ENCODE measurements at regions not wholly inside any gene's neighbourhood (a gene's known extent, or its start where the extent isn't known, plus 50 kb on each side); places are given as distances from the start of the nearest gene placed in this dataset.

- TF ChIP-seq CTCF (IDR thresholded peaks at IDR 0.05) (no peak), POLR2A (IDR thresholded peaks at IDR 0.05) (no peak)
Observed at GRCh38 chr20:11216451-11217314, 542.9 kb upstream of the JAG1 start.
